ENCODE measurements at regions not wholly inside any gene's neighbourhood (a gene's known extent, or its start where the extent isn't known, plus 50 kb on each side); places are given as distances from the start of the nearest gene placed in this dataset.

- Histone ChIP-seq H3K9ac (ENCODE audit: insufficient read length, low read depth) (no peak overlapping the region), H3K36me3 (ENCODE audit: insufficient read depth, insufficient read length, low read length) (no peaks in the 10 kb centered on the region), H3K9me3 (ENCODE audit: insufficient read depth, low read length) (no peaks in the 10 kb centered on the region), H3K4me1 (ENCODE audit: insufficient read depth, insufficient read length) (no peaks in the 10 kb centered on the region), H3K4me3 (ENCODE audit: insufficient read length, low read depth) (no peak overlapping the region), H3K27me3 (ENCODE audit: insufficient read depth, insufficient read length) (no peaks in the 10 kb centered on the region)
- no peak for DNase-seq (ENCODE audit: low read depth, low spot score)
- TF ChIP-seq YY1 (IDR thresholded peaks at IDR 0.05; ENCODE audit: insufficient read depth, insufficient read length) (no peak), ZNF274 (IDR thresholded peaks at IDR 0.05; ENCODE audit: low read depth, low read length) (no peak), SUZ12 (IDR thresholded peaks at IDR 0.05; ENCODE audit: extremely low read depth, insufficient read depth, insufficient read length) (no peak)
These were observed 550.7 kb downstream of the PTPRU start for GRCh38 chr1:29786791-29787732.

- no peaks in the 10 kb centered on the region for H3K36me3 ChIP-seq (ENCODE audit: insufficient read depth, insufficient read length, low read length)
- no peaks in the 10 kb centered on the region for H3K9me3 ChIP-seq (ENCODE audit: insufficient read depth, low read length)
- TF ChIP-seq ZNF274 (IDR thresholded peaks at IDR 0.05; ENCODE audit: low read depth, low read length) = no peak
- TF ChIP-seq SUZ12 (IDR thresholded peaks at IDR 0.05; ENCODE audit: extremely low read depth, insufficient read depth, insufficient read length) = no peak
- no peak for TF ChIP-seq YY1 (IDR thresholded peaks at IDR 0.05; ENCODE audit: insufficient read depth, insufficient read length)
- H3K4me3 ChIP-seq (ENCODE audit: insufficient read length, low read depth) = no peak overlapping the region
- no peaks in the 10 kb centered on the region for H3K27me3 ChIP-seq (ENCODE audit: insufficient read depth, insufficient read length)
- DNase-seq (ENCODE audit: low read depth, low spot score) = no peak
- H3K4me1 ChIP-seq (ENCODE audit: insufficient read depth, insufficient read length) = no peaks in the 10 kb centered on the region
- H3K9ac ChIP-seq (ENCODE audit: insufficient read length, low read depth) = no peak overlapping the region
These were observed 549.9 kb downstream of the PTPRU start for GRCh38 chr1:29786195-29786594.

DNA sequence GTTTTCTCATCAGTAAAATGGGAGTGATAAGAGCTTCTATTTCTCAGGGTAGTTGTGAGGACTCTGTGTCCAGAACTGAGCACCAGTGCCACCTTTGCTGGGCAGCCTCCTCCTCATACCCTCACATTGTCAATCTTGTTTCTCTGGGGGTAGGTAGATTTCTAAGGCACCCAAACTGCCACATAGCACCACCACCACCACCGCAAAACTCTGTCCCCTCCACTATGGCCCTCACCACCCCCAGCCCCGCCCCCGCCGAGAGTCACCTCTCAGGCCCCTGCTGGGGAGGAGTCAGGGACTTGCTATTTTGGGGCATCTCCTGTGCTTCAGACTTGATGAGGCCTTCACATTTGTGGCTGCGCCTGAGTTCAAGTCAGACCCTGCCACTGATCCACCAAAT lies 549.2 kb downstream of the PTPRU start:
- H3K36me3 ChIP-seq (ENCODE audit: insufficient read depth, insufficient read length, low read length) = no peaks in the 10 kb centered on the region
- H3K27me3 ChIP-seq (ENCODE audit: insufficient read depth, insufficient read length) = no peaks in the 10 kb centered on the region
- TF ChIP-seq ZNF274 (IDR thresholded peaks at IDR 0.05; ENCODE audit: low read depth, low read length) = no peak
- TF ChIP-seq SUZ12 (IDR thresholded peaks at IDR 0.05; ENCODE audit: extremely low read depth, insufficient read depth, insufficient read length) = no peak
- TF ChIP-seq YY1 (IDR thresholded peaks at IDR 0.05; ENCODE audit: insufficient read depth, insufficient read length) = no peak
- DNase-seq (ENCODE audit: low read depth, low spot score) = no peak
- no peak overlapping the region for H3K9ac ChIP-seq (ENCODE audit: insufficient read length, low read depth)
- no peak overlapping the region for H3K4me3 ChIP-seq (ENCODE audit: insufficient read length, low read depth)
- no peaks in the 10 kb centered on the region for H3K9me3 ChIP-seq (ENCODE audit: insufficient read depth, low read length)
- H3K4me1 ChIP-seq (ENCODE audit: insufficient read depth, insufficient read length) = no peaks in the 10 kb centered on the region

DNA sequence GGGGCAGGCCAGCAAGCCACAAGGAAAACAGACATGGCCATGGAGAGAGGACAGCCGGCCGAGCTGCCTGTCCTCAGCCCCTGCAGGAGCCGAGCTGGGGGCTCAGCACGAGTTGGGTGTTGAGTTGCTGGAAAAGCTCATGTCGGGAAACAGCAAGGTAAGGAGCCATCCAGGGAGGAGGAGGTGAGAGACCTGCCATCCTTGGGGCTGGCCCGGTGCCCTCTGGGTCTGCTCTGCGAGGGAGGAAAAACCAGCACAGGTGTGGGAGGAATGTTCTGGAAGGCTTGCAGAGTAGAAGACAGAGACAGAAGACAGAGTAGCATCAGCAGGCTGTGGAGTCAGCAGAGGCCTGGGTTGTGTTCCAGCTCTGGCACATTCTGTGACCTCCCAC lies 548.8 kb downstream of the PTPRU start:
- TF ChIP-seq YY1 (IDR thresholded peaks at IDR 0.05; ENCODE audit: insufficient read depth, insufficient read length) = no peak
- TF ChIP-seq ZNF274 (IDR thresholded peaks at IDR 0.05; ENCODE audit: low read depth, low read length) = no peak
- no peak for TF ChIP-seq SUZ12 (IDR thresholded peaks at IDR 0.05; ENCODE audit: extremely low read depth, insufficient read depth, insufficient read length)
- H3K36me3 ChIP-seq (ENCODE audit: insufficient read depth, insufficient read length, low read length) = no peaks in the 10 kb centered on the region
- no peaks in the 10 kb centered on the region for H3K4me1 ChIP-seq (ENCODE audit: insufficient read depth, insufficient read length)
- no peak for DNase-seq (ENCODE audit: low read depth, low spot score)
- H3K27me3 ChIP-seq (ENCODE audit: insufficient read depth, insufficient read length) = no peaks in the 10 kb centered on the region
- H3K9me3 ChIP-seq (ENCODE audit: insufficient read depth, low read length) = no peaks in the 10 kb centered on the region
- H3K9ac ChIP-seq (ENCODE audit: insufficient read length, low read depth) = no peak overlapping the region
- H3K4me3 ChIP-seq (ENCODE audit: insufficient read length, low read depth) = no peak overlapping the region

DNA sequence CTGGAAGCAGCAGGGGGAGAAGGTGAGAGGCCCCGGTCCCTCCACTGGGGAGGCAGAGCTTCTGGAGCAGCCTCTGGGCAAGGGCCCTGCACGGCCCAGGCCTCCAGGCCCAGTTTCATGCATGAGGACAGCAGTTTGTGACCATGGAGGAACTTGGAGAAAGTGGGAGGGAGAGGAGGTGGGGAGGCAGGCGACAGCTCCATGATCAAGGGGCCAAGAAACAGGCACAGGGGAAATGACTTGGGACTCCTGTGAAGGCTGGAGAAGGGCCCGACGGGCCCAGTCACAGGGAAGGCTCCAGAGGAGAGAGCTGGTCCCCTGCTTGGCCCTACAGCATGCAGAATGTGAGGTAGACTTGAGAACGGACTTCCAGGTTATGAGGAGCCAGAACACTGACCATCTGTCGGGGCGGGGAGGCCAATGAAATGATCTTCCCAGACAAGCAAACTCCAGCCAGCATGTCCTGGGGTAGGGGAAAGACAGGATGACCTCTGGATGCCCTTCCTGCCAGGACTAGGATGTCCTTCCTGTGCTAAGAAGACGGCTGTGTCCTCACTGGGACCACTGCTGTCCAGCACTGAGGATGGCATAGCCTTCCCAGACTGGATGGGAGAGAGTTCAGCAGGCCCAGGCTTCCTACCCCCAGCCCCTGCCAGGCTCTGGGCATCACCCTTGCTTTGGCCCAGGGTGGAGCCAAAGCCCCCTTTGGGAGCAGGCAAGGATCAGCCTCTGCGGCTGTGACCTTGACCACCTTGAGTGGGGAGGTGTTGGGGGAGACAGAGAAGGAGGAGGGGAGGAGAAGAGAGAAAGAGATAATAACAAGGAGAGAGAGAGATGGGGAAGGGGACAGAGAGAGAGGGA lies 548.2 kb downstream of the PTPRU start:
- no peaks in the 10 kb centered on the region for H3K4me1 ChIP-seq (ENCODE audit: insufficient read depth, insufficient read length)
- H3K27me3 ChIP-seq (ENCODE audit: insufficient read depth, insufficient read length) = no peaks in the 10 kb centered on the region
- DNase-seq (ENCODE audit: low read depth, low spot score) = no peak

GRCh38 chr1:29783508-29784275 lies 547.4 kb downstream of the PTPRU start:
- no peaks in the 10 kb centered on the region for H3K27me3 ChIP-seq (ENCODE audit: insufficient read depth, insufficient read length)
- DNase-seq (ENCODE audit: low read depth, low spot score) = no peak

More for the DNA sequence above, 548.2 kb downstream of the PTPRU start:
- Histone ChIP-seq H3K9me3 (ENCODE audit: insufficient read depth, low read length) (no peaks in the 10 kb centered on the region), H3K4me3 (ENCODE audit: insufficient read length, low read depth) (no peak overlapping the region), H3K9ac (ENCODE audit: insufficient read length, low read depth) (no peak overlapping the region), H3K36me3 (ENCODE audit: insufficient read depth, insufficient read length, low read length) (no peaks in the 10 kb centered on the region)
- TF ChIP-seq SUZ12 (IDR thresholded peaks at IDR 0.05; ENCODE audit: extremely low read depth, insufficient read depth, insufficient read length) (no peak), ZNF274 (IDR thresholded peaks at IDR 0.05; ENCODE audit: low read depth, low read length) (no peak), YY1 (IDR thresholded peaks at IDR 0.05; ENCODE audit: insufficient read depth, insufficient read length) (no peak)

More at GRCh38 chr1:29783508-29784275, 547.4 kb downstream of the PTPRU start:
- Histone ChIP-seq H3K36me3 (ENCODE audit: insufficient read depth, insufficient read length, low read length) (no peaks in the 10 kb centered on the region), H3K4me1 (ENCODE audit: insufficient read depth, insufficient read length) (no peaks in the 10 kb centered on the region), H3K9ac (ENCODE audit: insufficient read length, low read depth) (no peak overlapping the region), H3K4me3 (ENCODE audit: insufficient read length, low read depth) (no peak overlapping the region), H3K9me3 (ENCODE audit: insufficient read depth, low read length) (no peaks in the 10 kb centered on the region)
- TF ChIP-seq ZNF274 (IDR thresholded peaks at IDR 0.05; ENCODE audit: low read depth, low read length) (no peak), SUZ12 (IDR thresholded peaks at IDR 0.05; ENCODE audit: extremely low read depth, insufficient read depth, insufficient read length) (no peak), YY1 (IDR thresholded peaks at IDR 0.05; ENCODE audit: insufficient read depth, insufficient read length) (no peak)

Measured in NT2/D1 (cell line).